CD4-positive, alpha-beta T cell treated with Interleukin-21 for 1 hour (primary cell): ENCODE measurements at regions not wholly inside any gene's neighbourhood (a gene's known extent, or its start where the extent isn't known, plus 50 kb on each side); places are given as distances from the start of the nearest gene placed in this dataset.
A peak's percentile ranks its signal among the peaks of the same experiment; 100 is the strongest.
"Not testable (repeated sequence)": the region's sequence is repeated elsewhere in the genome, so short reads cannot be mapped to it uniquely, and the experiment has no call there.

Experiments
- DNase-seq: peaks from one replicate; pipeline ENCODE4 v3.0.0-alpha.2; 2020

DNA sequence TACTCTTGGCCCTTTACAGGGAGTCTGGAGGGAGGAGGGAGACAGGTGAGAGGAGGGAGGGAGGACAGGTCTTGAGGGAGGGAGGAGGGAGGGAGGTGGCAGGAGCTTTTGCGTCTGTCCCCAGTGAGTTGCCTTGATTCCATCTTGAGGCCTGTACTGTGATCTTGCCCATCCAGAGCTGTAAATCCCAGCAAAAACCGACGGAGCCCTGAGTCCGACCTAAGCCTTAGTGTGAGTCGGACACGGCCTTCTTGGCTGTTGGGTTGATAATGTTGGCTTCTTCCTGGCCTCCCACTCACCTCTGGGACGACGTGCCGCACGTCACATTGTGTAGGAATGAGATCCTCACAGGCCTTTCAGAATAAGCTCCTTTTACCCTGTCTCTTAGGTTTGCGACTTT lies 72.5 kb downstream of the RGS12 start:
- DNase-seq = no peak

DNA sequence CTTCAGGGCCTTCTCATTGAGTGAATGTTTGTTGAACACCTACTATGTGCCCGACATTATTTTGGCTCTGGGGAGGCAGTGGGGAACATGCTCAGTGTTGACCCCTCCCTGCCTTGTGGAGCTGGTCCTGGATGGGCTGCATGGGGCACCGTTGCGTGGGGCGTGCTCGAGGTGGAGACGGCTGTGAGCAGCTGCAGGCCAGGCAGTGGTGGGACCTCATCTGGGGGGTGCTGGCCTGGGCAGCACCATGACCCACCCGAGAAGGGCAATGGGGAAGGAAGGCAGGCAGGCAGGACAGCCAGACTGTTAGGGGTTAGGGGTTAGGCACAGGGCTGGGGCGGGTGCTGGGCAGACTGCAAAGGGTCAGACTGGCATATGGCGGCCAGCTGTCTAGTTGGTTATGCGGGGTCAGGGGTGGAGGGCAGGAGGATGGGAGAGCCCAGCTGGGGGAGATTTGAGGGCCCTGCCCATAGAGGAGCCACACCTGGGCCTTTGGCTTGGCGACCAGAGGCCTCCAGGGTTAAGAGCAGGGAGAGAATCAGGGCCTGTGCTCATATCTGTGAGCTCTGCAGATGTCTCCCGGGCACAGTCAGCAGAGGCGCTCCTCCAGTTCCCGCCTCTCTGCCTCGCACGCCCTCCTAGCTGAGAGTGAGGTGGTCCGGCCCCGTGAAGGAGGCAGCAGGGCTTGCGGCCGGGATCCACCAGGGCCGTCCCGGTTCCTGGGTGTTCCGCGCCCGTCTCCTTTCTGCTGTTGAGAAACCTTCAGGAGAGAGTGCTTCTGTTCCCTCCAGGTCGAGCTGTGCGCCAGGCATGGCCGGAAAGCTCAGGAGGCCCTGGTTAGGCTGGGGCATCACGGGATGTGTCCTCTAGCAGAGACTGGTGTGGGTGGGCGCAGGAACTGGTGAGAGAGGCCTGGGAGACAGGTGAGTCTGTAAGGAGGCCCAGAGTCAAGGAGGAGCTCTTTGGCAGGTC lies 73.3 kb downstream of the RGS12 start:
- DNase-seq = no peak

DNA sequence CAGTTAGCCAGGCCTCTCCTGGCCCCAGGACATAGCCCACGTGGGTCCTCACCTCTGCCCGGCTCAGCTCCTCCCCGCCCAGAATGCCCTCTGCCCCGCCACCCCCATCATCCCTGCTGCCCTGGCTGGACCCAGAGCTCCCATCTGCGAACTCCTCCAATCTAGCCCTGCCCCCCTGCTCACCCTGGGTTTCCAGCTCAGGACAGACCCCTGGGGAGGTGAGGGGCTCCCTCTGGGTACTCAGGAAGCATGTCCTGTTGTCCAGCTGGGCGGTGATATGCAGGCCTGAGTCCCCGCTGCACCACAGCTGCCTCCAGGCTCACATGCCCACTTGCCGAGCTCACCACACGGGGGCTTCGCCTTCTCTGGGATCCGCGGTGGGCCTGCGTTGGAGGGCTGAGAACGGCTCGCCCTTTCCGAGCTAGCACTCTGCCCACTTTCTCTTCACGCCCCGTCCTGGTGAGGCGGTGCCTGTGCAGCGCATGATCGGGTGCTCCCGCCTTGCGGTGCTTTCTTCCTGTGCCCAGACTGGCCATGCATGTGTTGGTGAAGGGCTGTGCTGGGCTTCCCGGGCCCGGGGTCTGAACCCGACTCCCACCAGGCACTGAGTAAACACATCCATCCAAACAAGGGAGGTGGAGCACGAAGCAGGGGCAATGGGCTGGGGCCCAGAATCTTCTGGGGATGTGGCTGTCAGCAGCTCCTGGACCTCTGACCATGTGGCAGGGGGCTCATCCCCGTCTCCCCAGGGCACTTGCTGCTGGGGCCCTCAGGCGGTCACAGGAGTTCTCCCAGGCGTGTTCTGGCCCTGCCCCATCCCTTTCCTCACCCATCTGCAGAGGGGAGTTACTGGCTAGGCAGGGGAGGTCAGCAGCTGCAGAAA lies 74.3 kb downstream of the RGS12 start:
- no peak for DNase-seq

DNA sequence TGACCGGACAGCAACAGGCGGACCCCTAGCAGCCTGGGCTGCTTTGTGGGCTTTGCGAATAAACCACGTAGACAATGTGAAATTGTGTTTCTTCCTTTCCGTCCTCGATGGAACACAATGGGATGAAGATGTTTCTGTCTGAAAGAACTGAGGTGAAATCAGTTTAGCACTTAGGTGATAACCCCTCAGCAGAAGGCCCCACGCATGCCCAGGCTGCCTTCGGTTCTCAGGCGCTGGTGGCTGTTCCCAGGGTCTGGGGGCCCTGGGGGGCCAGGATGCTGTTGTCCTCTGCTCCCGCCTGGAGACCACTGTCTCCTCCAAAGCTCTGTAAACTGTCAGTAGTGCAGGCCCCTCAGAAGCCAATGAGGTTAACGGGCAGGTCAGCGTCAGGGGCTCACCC lies 73.9 kb upstream of the HGFAC start:
- no peak for DNase-seq

GRCh38 chr4:3368334-3368733 lies 73.4 kb upstream of the HGFAC start:
- DNase-seq = no peak

DNA sequence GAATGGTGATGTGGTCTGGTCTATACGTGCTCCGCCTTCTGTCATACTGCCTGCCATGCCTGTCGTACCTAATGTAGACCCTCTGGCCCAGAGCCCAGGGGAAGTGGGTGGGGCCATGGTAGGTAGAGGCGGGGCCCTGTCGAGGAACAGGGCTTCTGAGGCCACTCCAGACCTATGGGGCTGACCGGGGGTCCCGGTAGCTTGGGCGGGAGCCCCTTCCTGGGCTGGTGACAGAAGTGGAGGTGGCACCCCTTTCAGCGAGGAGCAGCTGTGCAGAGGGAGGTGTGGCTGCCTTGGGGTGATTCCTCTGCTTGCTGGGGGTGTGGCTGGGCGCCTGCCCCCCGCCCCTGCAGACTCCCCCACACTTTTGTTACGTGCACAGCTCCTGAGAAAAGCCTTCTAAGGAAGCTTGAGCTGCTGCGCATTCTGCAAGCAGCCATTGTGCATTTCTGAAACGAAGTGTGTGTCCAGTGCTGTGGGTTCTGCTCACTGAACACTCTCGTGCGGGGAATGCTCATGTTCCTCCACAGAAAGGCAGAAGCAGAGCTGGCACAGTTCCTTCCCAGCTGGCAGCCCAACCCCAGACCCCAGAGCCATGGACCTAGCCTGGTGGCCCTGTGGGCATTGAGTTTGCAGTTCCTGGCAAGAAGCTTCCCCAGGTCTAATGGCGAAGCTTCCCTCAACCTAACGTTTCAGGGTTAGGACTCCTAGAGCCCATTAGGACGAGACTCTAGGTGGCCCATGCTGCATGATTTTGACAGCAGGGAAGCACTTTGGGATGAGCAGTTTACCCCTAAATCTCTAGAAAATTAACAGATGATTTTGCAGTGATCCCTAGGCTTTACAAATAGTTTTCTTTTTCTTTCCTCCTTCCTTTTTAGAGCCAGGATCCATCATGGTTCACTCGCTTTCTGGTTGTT lies 72.7 kb upstream of the HGFAC start:
- no peak for DNase-seq

DNA sequence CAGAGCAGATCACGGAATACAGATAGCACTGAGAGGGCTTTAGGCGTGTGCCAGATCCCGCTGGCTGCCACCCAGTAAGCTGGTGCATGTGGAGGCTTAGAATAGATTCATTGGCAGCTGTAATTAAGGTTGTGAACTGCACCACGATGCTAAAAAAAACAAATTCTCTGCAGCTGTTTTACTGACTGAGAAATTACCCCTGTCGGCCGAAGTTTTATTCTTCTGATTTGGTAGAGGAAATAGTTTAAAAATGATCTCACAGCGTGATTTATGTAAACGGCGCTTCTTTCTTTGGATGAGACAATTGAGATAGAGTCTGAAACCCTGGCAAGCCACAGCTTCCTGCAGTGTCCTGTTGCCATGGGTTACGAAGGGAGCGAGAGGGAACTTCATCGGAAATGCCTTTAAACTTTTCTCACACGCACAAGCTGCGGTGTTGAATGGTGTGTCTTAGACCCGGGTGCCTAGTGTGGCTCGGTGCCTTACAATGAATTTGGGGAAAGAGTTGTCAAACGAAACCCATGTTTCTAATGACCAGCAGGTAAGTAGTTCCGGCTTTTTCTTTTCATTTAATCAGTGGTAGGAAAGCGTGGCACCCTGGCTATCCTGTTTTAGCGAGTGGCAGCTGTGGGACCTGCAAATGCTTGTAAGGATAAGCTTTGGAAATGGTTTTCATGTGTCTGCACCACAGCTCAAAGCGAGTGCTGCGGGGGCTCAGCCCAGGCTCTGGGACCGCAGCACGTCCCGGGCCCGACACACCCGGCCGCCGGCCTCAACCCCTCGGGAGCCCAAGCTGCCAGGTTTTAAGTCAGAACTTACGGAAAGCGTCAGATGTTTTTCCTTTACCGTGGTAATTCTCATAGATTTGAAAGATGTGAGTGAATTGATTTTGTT lies 71.7 kb upstream of the HGFAC start:
- peak; percentile 52 for DNase-seq

DNA sequence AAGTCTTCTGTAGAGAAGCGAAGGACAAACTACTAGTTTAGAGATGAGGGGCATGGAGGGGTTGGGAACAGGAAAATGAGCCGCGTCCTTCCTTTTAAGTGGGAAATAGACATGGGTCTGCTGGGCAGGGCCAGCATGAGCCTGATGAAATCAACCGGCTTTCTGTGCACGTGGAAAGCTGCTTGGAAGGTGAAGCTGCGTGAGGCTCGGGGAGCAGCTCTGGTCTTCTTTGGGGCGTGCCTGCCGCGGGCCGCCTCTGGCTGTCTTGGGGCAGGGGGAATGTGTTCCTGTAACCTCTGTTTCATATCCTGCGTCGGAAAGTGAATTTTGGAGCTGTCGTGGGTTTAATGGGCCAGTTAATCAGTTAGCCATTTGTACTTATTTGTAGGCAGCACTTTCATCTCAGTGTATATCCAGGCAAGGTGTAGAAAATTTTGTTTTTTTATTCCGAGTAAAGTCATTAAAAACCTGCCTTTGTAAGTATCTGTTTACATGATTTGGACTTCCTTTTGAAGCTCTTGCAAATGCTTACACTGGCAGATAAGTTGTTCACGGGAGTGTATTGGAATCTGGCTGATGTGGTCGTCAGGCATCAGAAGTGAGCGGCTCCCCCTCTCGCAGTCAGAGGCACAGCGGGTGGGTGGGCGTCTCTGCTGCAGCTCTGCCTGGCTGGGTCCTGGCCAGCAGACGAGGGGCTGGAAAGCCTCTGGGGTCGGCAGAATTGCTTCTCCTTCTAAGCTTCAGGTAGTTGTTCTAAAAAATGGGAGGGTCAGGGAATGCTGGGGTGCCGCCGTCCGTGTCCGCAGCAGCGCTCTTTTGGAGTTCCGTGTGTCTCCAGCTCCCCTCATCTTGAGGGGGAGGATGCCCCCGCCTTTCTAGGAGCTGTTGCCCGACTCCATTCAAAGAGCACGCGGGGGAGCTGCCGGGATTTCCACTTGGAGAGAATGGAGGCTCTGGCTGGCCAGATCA lies 70.5 kb upstream of the HGFAC start:
- DNase-seq = no peak

DNA sequence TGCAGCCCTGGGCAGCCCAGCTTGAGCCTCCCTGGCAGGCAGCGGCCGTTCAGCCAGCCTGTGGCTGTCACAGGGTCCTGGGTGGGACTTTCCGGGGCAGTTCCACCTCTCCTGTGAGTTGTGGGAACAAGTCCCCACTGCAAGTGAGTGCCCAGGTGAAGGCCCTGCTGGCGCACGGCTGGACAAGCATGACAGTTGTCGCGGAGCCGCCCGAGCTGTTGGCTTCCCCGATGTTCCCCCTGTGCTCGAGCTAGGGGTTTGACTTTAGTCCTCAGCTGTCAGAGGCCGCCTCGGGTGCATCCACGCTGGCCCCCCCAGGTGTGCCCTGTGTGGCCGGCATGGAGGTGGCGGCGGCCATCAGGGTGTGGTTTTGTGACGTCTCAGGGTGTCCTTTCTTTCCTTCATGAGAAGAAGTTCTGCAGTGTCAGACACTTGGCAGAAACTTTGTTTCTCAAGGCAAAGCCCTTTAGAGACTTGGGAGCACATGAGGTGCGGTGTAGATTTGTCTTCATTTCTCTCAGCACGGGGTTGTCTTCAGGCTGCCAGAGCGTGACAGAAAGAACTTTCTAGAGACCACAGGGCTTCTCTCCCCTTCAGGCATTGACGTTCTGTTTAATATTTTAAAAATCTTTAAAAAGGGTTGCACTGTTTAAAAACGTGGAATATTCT lies 69.4 kb upstream of the HGFAC start:
- DNase-seq = no peak

GRCh38 chr4:3372933-3373465 lies 68.8 kb upstream of the HGFAC start:
- DNase-seq = peak; percentile 37

DNA sequence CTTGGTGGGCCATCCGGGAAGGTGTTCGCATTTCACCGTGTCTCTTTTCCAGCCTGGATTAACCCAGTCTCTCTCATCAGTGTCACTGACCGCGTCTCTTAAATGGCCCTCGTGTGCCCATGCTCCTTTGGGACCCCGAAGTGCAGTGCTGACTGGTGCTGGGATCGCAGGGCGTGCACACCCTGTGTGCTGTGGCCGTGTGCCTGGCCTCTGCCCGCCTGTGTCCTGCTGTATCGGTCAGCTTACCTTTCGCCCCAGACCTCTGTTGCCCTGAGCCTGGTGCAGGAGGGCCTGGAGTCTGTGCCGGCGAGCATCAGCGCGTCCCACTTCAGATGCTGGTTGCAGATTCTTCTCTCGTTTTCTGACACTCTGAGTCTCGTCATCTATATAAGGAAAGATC lies 68.3 kb upstream of the HGFAC start:
- DNase-seq = no peak

- DNase-seq = no peak
Observed at GRCh38 chr4:3374011-3374645, 67.6 kb upstream of the HGFAC start.

DNA sequence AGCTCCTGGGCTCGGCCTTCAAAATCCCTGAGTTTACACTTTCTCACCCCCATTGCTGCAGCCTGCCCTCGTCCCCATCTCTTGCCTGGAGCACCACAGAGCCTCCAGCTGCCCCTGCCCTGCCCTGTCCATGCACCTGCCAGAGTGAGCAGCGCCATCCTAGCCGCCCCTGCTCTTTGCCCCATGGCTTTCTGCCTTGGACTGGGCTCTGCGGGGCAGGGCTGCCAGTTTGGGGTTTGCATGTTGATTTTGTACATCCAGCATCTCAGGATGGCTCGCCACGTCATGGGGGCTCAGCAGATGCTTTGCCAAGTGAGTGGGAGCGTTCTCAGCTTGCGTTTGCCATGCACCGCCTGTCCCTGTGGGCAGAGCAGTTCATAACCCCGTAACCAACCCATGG lies 67.1 kb upstream of the HGFAC start:
- no peak for DNase-seq

DNA sequence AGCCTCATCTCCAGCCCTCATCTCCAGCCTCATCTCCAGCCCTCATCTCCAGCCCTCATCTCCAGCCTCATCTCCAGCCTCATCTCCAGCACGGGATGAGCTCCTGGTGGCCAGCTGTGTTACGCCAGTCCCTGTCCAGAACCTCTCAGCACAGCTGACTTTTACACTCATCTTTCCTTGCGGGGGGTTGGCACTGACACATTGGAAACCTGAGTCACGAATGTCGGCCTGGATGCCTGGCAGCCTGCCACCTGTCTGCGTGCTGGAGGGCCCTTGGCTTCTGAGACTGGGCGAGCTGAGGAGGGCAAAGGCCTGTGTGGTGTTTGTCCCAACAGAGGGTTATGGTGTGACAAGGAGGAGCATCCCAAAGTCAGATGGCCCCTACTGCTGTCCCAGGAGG lies 66.1 kb upstream of the HGFAC start:
- DNase-seq = no peak

DNA sequence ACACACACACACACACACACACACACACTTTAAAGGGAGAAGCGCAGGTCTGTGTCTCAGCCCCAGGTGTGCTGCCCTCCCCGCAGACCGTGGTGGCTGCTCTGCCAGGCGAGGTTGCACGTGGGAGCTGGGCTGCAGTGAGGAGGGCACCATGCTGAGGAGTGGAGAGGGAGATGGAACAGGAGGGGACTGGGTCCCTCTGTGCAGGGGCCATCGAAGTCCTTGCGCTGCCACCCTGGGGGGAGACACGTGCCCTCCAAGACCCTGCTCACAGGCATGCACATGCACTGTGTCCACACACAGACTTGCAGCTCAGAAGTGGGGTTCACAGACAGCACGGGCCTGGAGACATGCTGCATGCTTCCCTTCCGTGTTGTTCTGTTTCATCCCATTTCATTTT lies 65.5 kb upstream of the HGFAC start:
- DNase-seq = no peak

GRCh38 chr4:3377557-3377956 lies 64.2 kb upstream of the HGFAC start:
- DNase-seq = no peak

DNA sequence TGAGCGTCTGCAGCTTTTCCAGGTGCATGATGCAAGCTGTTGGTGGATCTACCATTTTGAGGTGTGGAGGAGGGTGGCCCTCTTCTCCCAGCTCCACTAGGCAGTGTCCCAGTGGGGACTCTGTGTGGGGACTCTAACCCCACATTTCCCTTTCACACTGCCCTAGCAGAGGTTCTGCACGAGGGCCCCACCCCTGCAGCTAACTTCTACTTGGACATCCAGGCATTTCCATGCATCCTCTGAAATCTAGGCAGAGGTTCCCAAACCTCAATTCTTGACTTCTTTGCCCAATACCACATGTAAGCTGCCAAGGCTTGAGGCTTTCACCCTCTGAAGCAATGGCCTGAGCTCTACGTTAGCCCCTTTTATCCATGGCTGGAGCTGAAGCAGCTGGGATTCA lies 61.4 kb upstream of the HGFAC start:
- not testable (repeated sequence) for DNase-seq

GRCh38 chr4:3381208-3381607 lies 60.6 kb upstream of the HGFAC start:
- DNase-seq = not testable (repeated sequence)

DNA sequence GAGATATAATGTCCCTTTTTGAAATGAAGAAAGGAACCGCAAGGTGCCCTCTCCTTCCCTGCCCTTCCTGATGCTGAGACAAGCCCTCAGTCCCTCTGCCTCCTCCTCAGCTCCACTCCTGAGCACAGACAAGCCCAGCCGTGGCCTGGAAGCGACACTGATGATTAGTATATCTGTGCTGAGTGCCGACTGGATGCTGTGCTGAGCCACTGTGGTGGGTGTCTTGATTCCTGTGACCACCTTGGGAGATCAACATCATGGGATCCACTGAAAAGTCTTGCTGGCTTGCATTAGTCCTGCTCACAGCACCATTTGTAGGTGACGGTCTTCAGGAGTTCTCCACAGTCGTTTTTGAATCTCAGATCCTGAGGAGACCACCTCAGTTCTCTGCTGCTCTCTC lies 59.5 kb upstream of the HGFAC start:
- no peak for DNase-seq
